ENCODE measurements at regions not wholly inside any gene's neighbourhood (a gene's known extent, or its start where the extent isn't known, plus 50 kb on each side); places are given as distances from the start of the nearest gene placed in this dataset.

DNA sequence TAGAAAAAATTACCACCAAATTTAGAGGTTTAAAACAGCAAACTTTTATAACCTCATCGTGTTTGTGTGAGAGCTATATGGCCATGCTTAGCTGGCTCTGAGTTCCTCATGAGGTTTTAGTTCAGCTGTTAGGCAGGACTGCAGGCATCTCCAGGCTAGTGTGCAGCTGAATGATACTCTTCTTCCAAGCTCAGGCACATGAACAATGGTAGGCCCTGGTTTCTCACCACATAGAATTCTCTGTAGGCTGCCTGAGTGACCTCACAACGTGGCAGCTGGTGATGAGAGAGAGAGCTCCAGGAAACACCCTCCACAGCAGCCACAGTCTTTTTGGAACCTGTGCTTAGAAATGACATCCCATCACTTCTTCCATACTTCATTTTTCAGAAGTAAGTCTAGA lies 540.6 kb upstream of the MIR17HG start:
- no peak for TF ChIP-seq ETV6 (IDR thresholded peaks at IDR 0.05; ENCODE audit: borderline replicate concordance in 1 of 2, low read depth in 2 of 2, low read length in 1 of 2)
- TF ChIP-seq ETV6 (CRISPR knock-in tag; IDR thresholded peaks at IDR 0.05; ENCODE audit: borderline replicate concordance): no peak
- TF ChIP-seq, protein P1, sequence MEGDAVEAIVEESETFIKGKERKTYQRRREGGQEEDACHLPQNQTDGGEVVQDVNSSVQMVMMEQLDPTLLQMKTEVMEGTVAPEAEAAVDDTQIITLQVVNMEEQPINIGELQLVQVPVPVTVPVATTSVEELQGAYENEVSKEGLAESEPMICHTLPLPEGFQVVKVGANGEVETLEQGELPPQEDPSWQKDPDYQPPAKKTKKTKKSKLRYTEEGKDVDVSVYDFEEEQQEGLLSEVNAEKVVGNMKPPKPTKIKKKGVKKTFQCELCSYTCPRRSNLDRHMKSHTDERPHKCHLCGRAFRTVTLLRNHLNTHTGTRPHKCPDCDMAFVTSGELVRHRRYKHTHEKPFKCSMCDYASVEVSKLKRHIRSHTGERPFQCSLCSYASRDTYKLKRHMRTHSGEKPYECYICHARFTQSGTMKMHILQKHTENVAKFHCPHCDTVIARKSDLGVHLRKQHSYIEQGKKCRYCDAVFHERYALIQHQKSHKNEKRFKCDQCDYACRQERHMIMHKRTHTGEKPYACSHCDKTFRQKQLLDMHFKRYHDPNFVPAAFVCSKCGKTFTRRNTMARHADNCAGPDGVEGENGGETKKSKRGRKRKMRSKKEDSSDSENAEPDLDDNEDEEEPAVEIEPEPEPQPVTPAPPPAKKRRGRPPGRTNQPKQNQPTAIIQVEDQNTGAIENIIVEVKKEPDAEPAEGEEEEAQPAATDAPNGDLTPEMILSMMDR (IDR thresholded peaks at IDR 0.05 in 2 of 3, conservative IDR thresholded peaks at IDR 0.05 in 1 of 3; ENCODE audit: insufficient read depth in 2 of 3, low read depth in 1 of 3, low read length in 3 of 3): no peak
- TF ChIP-seq, protein P2, sequence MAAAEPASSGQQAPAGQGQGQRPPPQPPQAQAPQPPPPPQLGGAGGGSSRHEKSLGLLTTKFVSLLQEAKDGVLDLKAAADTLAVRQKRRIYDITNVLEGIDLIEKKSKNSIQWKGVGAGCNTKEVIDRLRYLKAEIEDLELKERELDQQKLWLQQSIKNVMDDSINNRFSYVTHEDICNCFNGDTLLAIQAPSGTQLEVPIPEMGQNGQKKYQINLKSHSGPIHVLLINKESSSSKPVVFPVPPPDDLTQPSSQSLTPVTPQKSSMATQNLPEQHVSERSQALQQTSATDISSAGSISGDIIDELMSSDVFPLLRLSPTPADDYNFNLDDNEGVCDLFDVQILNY (CRISPR knock-in tag; IDR thresholded peaks at IDR 0.05): no peak
- TF ChIP-seq RBM22 (IDR thresholded peaks at IDR 0.05; ENCODE audit: low read depth, low read length, poor library complexity, severe bottlenecking): no peak
- no peak for TF ChIP-seq KDM2B (CRISPR knock-in tag; IDR thresholded peaks at IDR 0.05)
- no peak for TF ChIP-seq CEBPG (CRISPR knock-in tag; IDR thresholded peaks at IDR 0.05)
- no peak for TF ChIP-seq CEBPG (tag; conservative IDR thresholded peaks at IDR 0.05 in 1 of 2, IDR thresholded peaks at IDR 0.05 in 1 of 2)
- TF ChIP-seq ZNF274 (IDR thresholded peaks at IDR 0.05; ENCODE audit: borderline replicate concordance, low read depth, low read length): no peak

All from K562 (cell line).